ENCODE measurements at regions not wholly inside any gene's neighbourhood (a gene's known extent, or its start where the extent isn't known, plus 50 kb on each side); places are given as distances from the start of the nearest gene placed in this dataset.

- TF ChIP-seq CTCF (IDR thresholded peaks at IDR 0.05; ENCODE audit: insufficient read depth, low read depth, low read length), result no peak
- no peak for DNase-seq (ENCODE audit: low read depth)
- H3K4me3 ChIP-seq (ENCODE audit: low read depth, low read length), result no peak overlapping the region
Observed at GRCh38 chr5:68970617-68971016, 123.2 kb upstream of the SLC30A5 start.

GRCh38 chr5:68973696-68974095 is 120.1 kb upstream of the SLC30A5 start:
- TF ChIP-seq CTCF (IDR thresholded peaks at IDR 0.05; ENCODE audit: insufficient read depth, low read depth, low read length), result no peak
- DNase-seq (ENCODE audit: low read depth), result no peak
- no peak overlapping the region for H3K4me3 ChIP-seq (ENCODE audit: low read depth, low read length)

GRCh38 chr5:68983043-68983442 is 110.8 kb upstream of the SLC30A5 start:
- no peak for DNase-seq (ENCODE audit: low read depth)
- no peak overlapping the region for H3K4me3 ChIP-seq (ENCODE audit: low read depth, low read length)
- no peak for TF ChIP-seq CTCF (IDR thresholded peaks at IDR 0.05; ENCODE audit: insufficient read depth, low read depth, low read length)

- no peak for TF ChIP-seq CTCF (IDR thresholded peaks at IDR 0.05; ENCODE audit: insufficient read depth, low read depth, low read length)
- no peak for DNase-seq (ENCODE audit: low read depth)
- H3K4me3 ChIP-seq (ENCODE audit: low read depth, low read length), result no peak overlapping the region
Observed at GRCh38 chr5:68983959-68984358, 109.9 kb upstream of the SLC30A5 start.

GRCh38 chr5:68991279-68992084 is 102.3 kb upstream of the SLC30A5 start:
- TF ChIP-seq CTCF (IDR thresholded peaks at IDR 0.05; ENCODE audit: insufficient read depth, low read depth, low read length), result no peak
- DNase-seq (ENCODE audit: low read depth), result no peak
- no peak overlapping the region for H3K4me3 ChIP-seq (ENCODE audit: low read depth, low read length)

- no peak overlapping the region for H3K4me3 ChIP-seq (ENCODE audit: low read depth, low read length)
- TF ChIP-seq CTCF (IDR thresholded peaks at IDR 0.05; ENCODE audit: insufficient read depth, low read depth, low read length), result no peak
- no peak for DNase-seq (ENCODE audit: low read depth)
Observed at GRCh38 chr5:68994645-68995044, 99.2 kb upstream of the SLC30A5 start.

Data from fibroblast of villous mesenchyme (primary cell).